ENCODE measurements at regions not wholly inside any gene's neighbourhood (a gene's known extent, or its start where the extent isn't known, plus 50 kb on each side); places are given as distances from the start of the nearest gene placed in this dataset.

DNA sequence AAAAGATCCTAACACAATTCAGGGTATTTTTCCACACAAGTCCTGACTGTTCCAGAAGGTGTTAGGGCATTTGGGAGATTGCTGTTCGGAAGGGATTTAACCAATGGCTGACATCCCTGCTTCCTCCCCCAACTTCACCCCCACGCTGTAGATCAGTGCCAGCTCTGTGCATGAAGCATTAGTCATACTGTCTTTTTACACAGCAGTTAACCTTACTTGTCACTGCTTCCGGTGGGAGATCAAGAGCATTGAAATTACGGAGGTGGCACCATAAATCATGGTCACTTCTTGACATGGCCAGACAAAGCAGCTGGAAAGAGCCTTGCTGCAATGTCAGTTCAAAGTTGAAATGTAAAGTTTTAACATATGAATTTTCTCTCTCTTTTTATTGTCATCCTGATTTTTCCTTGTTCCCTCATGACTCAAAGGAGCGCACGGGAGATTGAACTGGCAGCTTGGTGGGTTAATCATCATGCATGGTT, 70.2 kb downstream of the HRH4 start:
- no peaks in the 10 kb centered on the region for H3K27me3 Mint-ChIP-seq
- no peaks in the 10 kb centered on the region for H3K36me3 Mint-ChIP-seq (ENCODE audit: low read depth)
- peaks cover 5% of the 10 kb centered on the region for H3K4me1 Mint-ChIP-seq (ENCODE audit: low read depth)
- peaks cover 16% of the 10 kb centered on the region for H3K9me3 Mint-ChIP-seq
- H3K27ac Mint-ChIP-seq: no peak overlapping the region
- intact Hi-C loops (cut with micrococcal nuclease): no loop called here
- H3K4me3 Mint-ChIP-seq: no peak overlapping the region

DNA sequence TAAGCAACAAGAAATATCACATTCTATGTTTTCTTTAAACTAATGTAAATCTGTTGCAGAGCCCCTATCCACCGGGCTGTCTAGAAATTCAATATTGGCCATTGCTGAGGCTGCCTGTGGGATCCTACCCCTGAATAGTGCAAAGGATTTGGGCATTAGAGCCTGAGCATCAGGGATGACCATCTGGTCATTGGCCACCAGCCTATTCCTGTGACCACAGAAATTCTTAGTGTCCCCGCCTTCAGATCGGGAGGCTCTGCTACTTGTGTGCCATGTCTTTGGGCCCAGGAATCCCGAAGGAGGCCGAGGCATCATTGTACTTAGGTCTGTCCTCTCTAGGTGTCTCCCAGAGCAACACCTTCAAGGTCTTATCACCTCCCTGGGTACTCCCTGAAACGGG, 73.8 kb downstream of the HRH4 start:
- intact Hi-C loops (cut with micrococcal nuclease): no loop called here
- no peak overlapping the region for H3K27ac Mint-ChIP-seq
- H3K36me3 Mint-ChIP-seq (ENCODE audit: low read depth): no peaks in the 10 kb centered on the region
- H3K4me1 Mint-ChIP-seq (ENCODE audit: low read depth): peaks cover 5% of the 10 kb centered on the region
- no peak overlapping the region for H3K4me3 Mint-ChIP-seq
- no peaks in the 10 kb centered on the region for H3K27me3 Mint-ChIP-seq
- peaks cover 16% of the 10 kb centered on the region for H3K9me3 Mint-ChIP-seq

DNA sequence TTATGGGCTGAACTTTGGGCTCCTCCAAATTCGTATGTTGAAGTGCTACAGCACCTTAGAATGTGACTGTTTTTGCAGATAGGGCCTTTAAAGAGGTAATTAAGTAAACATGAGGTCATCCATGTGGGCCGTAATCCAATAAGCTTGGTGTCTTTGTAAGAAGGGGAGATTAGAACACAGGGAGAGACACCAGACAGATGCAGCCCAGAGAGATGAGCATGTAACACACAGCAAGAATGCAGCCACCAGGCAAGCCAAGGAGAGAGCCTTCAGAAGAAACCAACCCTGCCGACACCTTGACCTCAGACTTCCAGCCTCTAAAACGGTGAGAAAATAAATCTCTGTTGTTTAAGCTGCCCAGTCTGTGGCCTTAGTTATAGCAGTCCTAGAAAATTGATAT, 74.3 kb downstream of the HRH4 start:
- no peaks in the 10 kb centered on the region for H3K36me3 Mint-ChIP-seq (ENCODE audit: low read depth)
- H3K27ac Mint-ChIP-seq: no peak overlapping the region
- no peaks in the 10 kb centered on the region for H3K27me3 Mint-ChIP-seq

DNA sequence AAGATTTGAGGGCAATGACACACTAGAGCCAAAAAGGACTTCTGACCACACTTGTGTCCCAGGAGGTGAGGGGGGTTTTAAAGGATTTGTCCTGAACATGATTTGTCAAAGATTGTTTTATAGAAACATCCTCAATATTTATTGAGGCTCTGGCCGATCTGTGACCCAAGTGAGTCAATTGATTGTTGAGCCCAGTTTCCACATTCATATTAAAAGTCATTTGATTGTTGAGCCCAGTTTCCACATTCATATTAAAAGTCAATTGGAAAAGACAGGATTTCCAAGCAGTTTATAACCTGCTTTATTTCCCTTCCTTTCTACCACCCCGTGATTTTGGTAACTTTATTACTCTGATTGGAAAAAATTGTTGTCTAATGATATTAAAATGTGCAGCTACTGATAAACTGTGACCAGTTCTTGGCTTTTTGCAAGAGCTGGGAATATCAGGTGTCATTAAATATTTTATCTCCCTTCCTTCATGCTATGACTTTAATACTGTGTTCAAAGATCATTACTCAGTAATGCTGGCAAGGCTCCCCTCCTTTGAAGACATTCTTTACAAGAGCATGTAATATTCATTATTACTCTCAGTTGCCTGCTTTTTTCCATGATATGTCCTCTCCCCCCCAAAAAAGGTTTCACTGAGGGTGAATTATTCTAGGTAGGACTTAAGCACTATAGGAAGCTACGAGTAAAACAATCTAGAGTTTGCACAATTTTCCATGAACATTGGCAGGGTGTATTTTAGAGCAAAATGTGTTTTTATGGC, 75.3 kb downstream of the HRH4 start:
- intact Hi-C loops (cut with micrococcal nuclease): no loop called here
- Mint-ChIP-seq H3K36me3 (ENCODE audit: low read depth) (no peaks in the 10 kb centered on the region), H3K27ac (no peak overlapping the region), H3K9me3 (peaks cover 16% of the 10 kb centered on the region), H3K27me3 (no peaks in the 10 kb centered on the region), H3K4me1 (ENCODE audit: low read depth) (peaks cover 2% of the 10 kb centered on the region), H3K4me3 (no peak overlapping the region)

More for the DNA sequence above, 74.3 kb downstream of the HRH4 start:
- H3K4me1 Mint-ChIP-seq (ENCODE audit: low read depth): peaks cover 5% of the 10 kb centered on the region
- peaks cover 16% of the 10 kb centered on the region for H3K9me3 Mint-ChIP-seq
- intact Hi-C loops (cut with micrococcal nuclease): no loop called here
- H3K4me3 Mint-ChIP-seq: no peak overlapping the region

DNA sequence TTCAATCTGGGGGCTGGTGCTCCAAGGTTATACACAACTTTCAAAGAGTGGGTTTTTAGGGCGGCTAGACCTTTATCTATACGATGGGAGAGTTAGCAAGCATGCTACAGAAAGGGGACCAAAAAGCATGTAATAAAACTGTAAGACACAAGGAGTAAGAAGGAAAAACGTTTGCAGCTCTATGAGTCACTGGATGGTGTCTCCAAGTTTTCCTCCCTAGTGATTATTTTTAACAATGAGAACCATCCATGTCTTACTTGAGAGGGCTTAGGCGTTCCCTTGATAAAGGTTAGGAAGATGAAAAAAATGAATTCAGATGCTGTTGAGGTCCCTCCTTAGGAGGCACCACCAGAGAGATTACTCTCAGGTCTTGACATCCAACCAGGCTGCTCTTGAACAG, 75.9 kb downstream of the HRH4 start:
- intact Hi-C loops (cut with micrococcal nuclease): no loop called here
- Mint-ChIP-seq H3K27ac (no peak overlapping the region), H3K36me3 (ENCODE audit: low read depth) (no peaks in the 10 kb centered on the region), H3K9me3 (peaks cover 13% of the 10 kb centered on the region), H3K4me3 (no peak overlapping the region), H3K27me3 (no peaks in the 10 kb centered on the region), H3K4me1 (ENCODE audit: low read depth) (no peaks in the 10 kb centered on the region)

DNA sequence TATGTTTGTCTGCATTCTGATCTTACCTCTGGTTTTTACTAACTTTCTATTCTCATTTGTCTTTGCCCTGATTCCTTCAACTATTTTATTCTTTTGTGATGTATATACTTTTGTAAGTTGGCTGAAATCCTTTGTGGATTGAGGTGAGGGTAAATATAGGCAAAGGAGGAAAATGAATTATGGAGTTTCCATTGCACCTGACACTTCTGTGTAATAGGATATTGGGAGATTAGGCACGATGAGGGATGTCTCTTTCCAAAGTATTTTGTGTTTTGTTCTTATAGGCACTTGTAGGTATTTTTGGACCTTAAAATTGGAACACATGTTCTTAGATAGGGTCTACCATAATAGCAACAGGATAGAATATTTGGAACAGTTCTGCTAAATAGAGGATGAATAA, 76.4 kb downstream of the HRH4 start:
- Mint-ChIP-seq H3K4me3 (no peak overlapping the region), H3K36me3 (ENCODE audit: low read depth) (no peaks in the 10 kb centered on the region), H3K27ac (no peak overlapping the region), H3K27me3 (no peaks in the 10 kb centered on the region), H3K9me3 (peaks cover 8% of the 10 kb centered on the region), H3K4me1 (ENCODE audit: low read depth) (no peaks in the 10 kb centered on the region)
- intact Hi-C loops (cut with micrococcal nuclease): no loop called here

DNA sequence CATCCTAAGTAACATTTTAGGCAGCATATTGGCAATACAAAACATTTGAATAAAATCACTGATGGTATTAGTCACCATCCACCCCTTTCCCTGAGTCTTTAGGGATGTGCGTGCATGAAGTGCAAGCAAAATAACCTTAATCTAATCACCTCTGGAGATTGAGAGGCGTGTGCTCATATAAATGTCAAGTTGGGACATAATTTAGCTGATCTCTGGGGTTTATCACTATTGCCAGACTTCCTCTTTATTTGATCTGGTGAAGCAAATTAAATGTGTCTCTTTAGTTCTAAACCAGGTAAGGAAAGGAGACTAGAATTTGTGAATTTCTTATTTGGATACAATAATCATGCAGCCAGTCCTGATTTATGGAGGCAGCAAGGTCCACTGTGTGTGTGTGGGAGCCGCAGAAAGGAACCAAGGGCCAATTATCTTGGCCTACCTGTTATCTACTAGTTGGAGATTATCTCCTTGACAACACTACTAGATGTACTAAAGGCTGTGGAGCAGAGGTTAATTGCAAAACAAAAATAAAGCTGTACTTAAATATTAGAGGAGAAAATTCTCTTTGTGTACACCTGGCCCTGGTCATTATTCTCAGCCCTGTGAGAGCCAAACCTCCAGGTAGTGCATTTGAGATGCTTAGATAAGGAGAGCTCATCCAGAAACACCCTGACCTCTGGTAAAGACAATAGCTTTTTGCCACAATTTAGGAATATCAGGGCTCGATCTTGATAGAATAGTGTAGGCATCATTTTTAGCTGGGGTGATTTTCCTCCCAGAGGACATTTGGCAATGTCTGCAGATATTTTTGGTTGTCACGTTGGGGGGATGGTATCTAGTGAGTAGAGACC, 78.2 kb downstream of the HRH4 start:
- no peak overlapping the region for H3K4me3 Mint-ChIP-seq
- H3K4me1 Mint-ChIP-seq (ENCODE audit: low read depth): no peaks in the 10 kb centered on the region
- no peak overlapping the region for H3K27ac Mint-ChIP-seq
- H3K36me3 Mint-ChIP-seq (ENCODE audit: low read depth): no peaks in the 10 kb centered on the region
- intact Hi-C loops (cut with micrococcal nuclease): no loop called here
- no peaks in the 10 kb centered on the region for H3K9me3 Mint-ChIP-seq
- no peaks in the 10 kb centered on the region for H3K27me3 Mint-ChIP-seq

DNA sequence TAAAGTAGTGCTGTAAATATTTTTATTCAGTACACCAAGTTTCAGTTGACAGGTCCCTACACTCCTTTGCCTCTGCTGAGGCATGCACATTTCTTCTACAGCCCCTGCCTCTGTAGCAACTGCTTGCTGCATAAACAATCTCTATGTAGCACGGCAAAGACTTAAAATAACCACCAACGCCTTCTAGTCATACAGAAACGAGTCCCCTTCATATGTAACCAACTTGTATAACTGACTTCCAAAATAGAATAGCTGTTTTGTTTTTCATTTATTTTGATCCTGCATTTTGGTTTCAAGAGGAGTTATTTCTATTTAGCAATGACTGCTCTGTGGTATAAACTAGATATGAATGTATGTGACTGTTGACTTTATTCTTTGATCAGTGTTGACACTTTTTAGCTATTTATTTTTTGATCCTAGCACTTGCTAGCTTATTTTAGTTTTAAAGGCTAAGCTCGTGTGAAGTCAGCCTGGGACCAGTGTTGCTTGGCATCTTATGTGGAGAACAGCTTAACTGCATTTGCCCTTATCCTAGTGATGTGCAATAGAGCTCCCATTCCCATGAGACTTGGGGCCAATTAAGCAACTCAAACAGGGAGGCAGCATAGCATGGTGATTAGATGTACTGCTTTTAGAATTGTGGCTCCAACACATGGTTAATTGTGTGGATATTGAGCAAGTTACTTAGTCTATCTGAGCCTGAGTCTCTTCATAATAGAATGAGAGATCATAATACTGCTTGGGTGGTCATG, 79.6 kb downstream of the HRH4 start:
- no peak overlapping the region for H3K27ac Mint-ChIP-seq
- no peak overlapping the region for H3K4me3 Mint-ChIP-seq
- H3K9me3 Mint-ChIP-seq: no peaks in the 10 kb centered on the region
- H3K4me1 Mint-ChIP-seq (ENCODE audit: low read depth): no peaks in the 10 kb centered on the region
- intact Hi-C loops (cut with micrococcal nuclease): no loop called here
- H3K27me3 Mint-ChIP-seq: no peaks in the 10 kb centered on the region
- no peaks in the 10 kb centered on the region for H3K36me3 Mint-ChIP-seq (ENCODE audit: low read depth)

DNA sequence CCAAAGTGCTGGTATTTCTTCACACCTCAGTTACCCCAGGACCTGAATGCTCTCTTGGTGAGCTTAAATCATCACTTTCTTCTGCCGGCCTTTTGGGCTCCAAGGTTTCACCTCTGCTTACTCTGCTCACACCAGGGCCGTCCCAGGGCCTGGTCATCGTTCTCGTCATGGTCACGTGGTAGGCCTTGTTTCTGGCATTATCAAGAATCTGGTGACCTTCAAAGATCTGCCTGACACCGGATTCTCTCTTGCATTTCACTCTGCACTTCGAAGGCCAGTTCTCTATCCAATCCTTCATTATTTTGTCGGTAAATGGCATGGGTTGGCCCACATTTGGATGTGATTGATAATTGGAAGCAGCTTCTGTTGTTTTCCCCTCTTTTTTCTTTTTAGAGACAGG, 80.5 kb downstream of the HRH4 start:
- intact Hi-C loops (cut with micrococcal nuclease): no loop called here
- Mint-ChIP-seq H3K4me3 (no peak overlapping the region), H3K27ac (no peak overlapping the region), H3K27me3 (no peaks in the 10 kb centered on the region), H3K36me3 (ENCODE audit: low read depth) (no peaks in the 10 kb centered on the region), H3K9me3 (no peaks in the 10 kb centered on the region), H3K4me1 (ENCODE audit: low read depth) (no peaks in the 10 kb centered on the region)

DNA sequence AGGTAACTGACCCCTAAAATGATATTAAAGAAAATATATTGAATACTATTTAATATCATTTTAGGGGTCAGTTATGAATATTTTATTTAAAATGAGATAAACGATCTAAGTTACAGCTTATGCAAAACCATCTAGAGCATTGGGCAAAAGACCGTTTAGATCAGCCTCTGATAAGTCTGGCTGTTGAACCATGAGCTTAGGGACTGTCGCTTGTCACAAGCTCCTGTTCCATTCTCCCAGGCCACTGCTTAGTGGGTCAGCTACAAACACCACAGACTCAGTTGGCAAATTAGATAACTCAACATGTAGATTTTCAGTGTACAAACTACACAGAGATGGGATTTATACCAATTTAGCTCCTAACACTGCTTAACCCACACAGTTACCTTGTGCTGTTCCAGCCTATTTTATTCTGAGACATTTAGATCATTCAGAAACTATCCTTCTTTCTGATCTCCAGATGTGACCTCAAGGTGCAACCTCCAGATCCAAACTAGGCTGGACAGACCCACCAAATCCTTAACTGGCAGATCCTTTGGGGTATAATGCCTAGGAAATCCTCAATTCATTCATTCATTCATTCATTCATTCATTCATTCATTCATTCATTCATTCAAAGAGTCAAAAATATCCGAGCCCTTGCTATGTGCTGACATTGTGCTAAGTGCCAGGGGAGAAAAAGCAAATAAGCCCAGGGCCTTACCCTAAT, 82.8 kb downstream of the HRH4 start:
- Mint-ChIP-seq H3K4me3 (no peak overlapping the region), H3K27me3 (no peaks in the 10 kb centered on the region), H3K9me3 (no peaks in the 10 kb centered on the region), H3K27ac (no peak overlapping the region), H3K36me3 (ENCODE audit: low read depth) (no peaks in the 10 kb centered on the region), H3K4me1 (ENCODE audit: low read depth) (no peaks in the 10 kb centered on the region)
- intact Hi-C loops (cut with micrococcal nuclease): no loop called here

DNA sequence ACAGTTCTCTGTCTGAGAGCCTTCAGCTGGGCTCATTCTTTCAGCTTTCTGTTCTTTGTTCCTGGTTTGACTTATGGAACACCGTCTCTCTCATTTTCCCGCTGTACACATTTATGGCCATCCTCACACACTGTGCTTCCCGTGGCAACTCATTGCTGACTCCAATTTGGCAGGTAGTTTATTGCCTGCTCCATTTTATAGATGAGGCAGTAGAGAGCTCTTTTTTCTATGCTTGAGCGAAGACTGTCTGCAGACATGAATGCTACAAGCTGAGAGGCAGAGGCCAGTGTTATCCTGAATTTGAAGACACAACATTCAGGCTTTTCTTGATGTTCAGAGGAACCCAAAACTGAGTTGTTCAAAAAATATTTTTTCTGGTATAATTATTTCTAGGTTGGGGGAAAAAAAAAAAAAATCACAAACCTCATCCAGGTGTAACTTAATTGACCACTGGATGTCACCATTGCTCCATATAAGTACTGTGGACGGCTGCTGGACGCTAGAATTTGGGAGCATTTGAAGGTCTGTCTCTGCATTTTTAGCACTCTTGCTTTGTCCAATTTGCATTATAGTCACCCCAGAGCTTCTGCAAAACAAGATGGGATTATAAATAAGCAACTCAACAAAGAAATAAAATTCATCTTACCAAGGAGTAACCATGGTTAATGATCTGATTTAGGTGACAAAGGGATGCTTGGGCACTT, 83.5 kb downstream of the HRH4 start:
- H3K9me3 Mint-ChIP-seq: no peaks in the 10 kb centered on the region
- no peaks in the 10 kb centered on the region for H3K27me3 Mint-ChIP-seq
- no peaks in the 10 kb centered on the region for H3K4me1 Mint-ChIP-seq (ENCODE audit: low read depth)
- no peak overlapping the region for H3K27ac Mint-ChIP-seq
- intact Hi-C loops (cut with micrococcal nuclease): no loop called here
- no peaks in the 10 kb centered on the region for H3K36me3 Mint-ChIP-seq (ENCODE audit: low read depth)
- H3K4me3 Mint-ChIP-seq: no peak overlapping the region

DNA sequence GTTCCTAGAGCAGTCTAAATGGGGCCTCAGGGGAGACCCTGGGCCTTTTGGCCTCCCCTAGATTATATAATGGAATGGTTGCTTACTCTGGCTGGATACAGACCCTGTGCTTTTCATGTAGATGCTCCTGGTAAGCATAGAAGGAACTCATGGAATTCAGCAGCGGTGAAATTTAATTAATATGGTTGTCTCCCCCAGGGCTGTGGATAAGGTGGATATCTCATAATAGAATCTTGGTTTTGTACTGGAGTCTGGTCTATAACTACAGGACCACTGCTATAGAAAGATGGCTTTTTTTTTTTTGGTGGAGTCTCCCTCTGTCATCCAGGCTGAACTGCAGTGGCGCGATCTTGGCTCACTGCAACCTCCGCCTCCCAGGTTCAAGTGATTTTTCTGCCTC, 84.5 kb downstream of the HRH4 start:
- no peaks in the 10 kb centered on the region for H3K36me3 Mint-ChIP-seq (ENCODE audit: low read depth)
- H3K4me1 Mint-ChIP-seq (ENCODE audit: low read depth): no peaks in the 10 kb centered on the region
- intact Hi-C loops (cut with micrococcal nuclease): no loop called here
- H3K4me3 Mint-ChIP-seq: no peak overlapping the region
- no peak overlapping the region for H3K27ac Mint-ChIP-seq
- no peaks in the 10 kb centered on the region for H3K27me3 Mint-ChIP-seq
- no peaks in the 10 kb centered on the region for H3K9me3 Mint-ChIP-seq

DNA sequence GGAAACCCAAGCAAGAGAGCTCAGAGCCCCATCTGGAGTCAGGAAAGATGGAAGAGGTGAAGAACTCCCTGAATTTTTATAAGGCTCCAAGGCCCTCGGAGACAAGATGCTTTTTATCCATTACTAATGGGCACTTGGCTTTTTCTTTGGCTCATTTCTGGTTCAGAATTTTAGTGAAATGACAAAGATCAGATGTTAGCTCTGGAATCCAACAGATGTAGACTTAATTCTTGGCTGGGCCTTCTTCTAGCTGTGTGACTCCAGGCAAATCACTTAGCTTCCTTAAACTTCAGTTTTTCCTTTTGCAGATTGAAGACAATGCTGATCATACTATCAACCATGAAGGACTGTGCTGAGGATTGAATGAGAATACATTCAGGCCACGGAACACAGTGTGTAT, 85.2 kb downstream of the HRH4 start:
- Mint-ChIP-seq H3K4me1 (ENCODE audit: low read depth) (no peaks in the 10 kb centered on the region), H3K4me3 (no peak overlapping the region), H3K9me3 (no peaks in the 10 kb centered on the region), H3K27me3 (no peaks in the 10 kb centered on the region), H3K27ac (no peak overlapping the region), H3K36me3 (ENCODE audit: low read depth) (no peaks in the 10 kb centered on the region)
- intact Hi-C loops (cut with micrococcal nuclease): no loop called here

Data from dendritic cell treated with granulocyte-macrophage colony-stimulating factor and Interleukin-4, amounts not matched to agents 40 ng/mL and 50 ng/mL, for 4 days (primary cell).